ENCODE measurements at regions not wholly inside any gene's neighbourhood (a gene's known extent, or its start where the extent isn't known, plus 50 kb on each side); places are given as distances from the start of the nearest gene placed in this dataset.

- TF ChIP-seq ZNF280C (tag by site-specific recombination; IDR thresholded peaks at IDR 0.05) (no peak), ZNF555 (tag by site-specific recombination; conservative IDR thresholded peaks at IDR 0.05) (no peak), ZNF324 (tag by site-specific recombination; IDR thresholded peaks at IDR 0.05) (no peak), PRDM1 (tag by site-specific recombination; IDR thresholded peaks at IDR 0.05) (no peak), ZNF394 (tag by site-specific recombination; IDR thresholded peaks at IDR 0.05; ENCODE audit: borderline replicate concordance) (0 out of 2 replicates have a peak, but pooled peaks have one; percentile 12), ZSCAN30 (tag by site-specific recombination; IDR thresholded peaks at IDR 0.05) (0 out of 2 replicates have a peak, but pooled peaks have one; percentile 16), ZNF184 (tag by site-specific recombination; IDR thresholded peaks at IDR 0.05) (no peak), TRIM28 (IDR thresholded peaks at IDR 0.05; ENCODE audit: borderline replicate concordance, low read length) (no peak), ZBTB17 (tag by site-specific recombination; IDR thresholded peaks at IDR 0.05) (peak; percentile 91; the same call in 1 of the 2 replicates), PRDM10 (tag by site-specific recombination; IDR thresholded peaks at IDR 0.05) (no peak), ZNF654 (tag by site-specific recombination; IDR thresholded peaks at IDR 0.05; ENCODE audit: low read depth) (no peak), ZNF239 (tag by site-specific recombination; IDR thresholded peaks at IDR 0.05) (no peak), ZNF792 (tag by site-specific recombination; IDR thresholded peaks at IDR 0.05) (no peak), OVOL3 (tag by site-specific recombination; IDR thresholded peaks at IDR 0.05) (no peak), ZNF10 (tag by site-specific recombination; IDR thresholded peaks at IDR 0.05) (no peak), ZSCAN16 (tag by site-specific recombination; IDR thresholded peaks at IDR 0.05) (no peak), ZNF560 (tag by site-specific recombination; IDR thresholded peaks at IDR 0.05; ENCODE audit: borderline replicate concordance) (no peak), ZNF549 (tag by site-specific recombination; IDR thresholded peaks at IDR 0.05) (no peak), ZNF488 (tag by site-specific recombination; IDR thresholded peaks at IDR 0.05) (no peak), ZNF341 (tag by site-specific recombination; IDR thresholded peaks at IDR 0.05; ENCODE audit: low read depth) (peak; percentile 22; the same call in 1 of the 2 replicates), ZSCAN4 (tag by site-specific recombination; IDR thresholded peaks at IDR 0.05) (no peak), ZNF514 (tag by site-specific recombination; IDR thresholded peaks at IDR 0.05) (no peak), ZNF449 (tag by site-specific recombination; IDR thresholded peaks at IDR 0.05) (no peak), ZNF48 (tag by site-specific recombination; IDR thresholded peaks at IDR 0.05) (no peak), ZNF2 (tag by site-specific recombination; IDR thresholded peaks at IDR 0.05) (0 out of 2 replicates have a peak, but pooled peaks have one; percentile 20), ZNF692 (tag by site-specific recombination; IDR thresholded peaks at IDR 0.05) (no peak), ZNF416 (tag by site-specific recombination; IDR thresholded peaks at IDR 0.05) (no peak), ZNF677 (tag by site-specific recombination; IDR thresholded peaks at IDR 0.05) (no peak), ZNF112 (tag by site-specific recombination; IDR thresholded peaks at IDR 0.05) (no peak), ZNF214 (tag by site-specific recombination; IDR thresholded peaks at IDR 0.05; ENCODE audit: borderline replicate concordance) (no peak)
Measured at GRCh38 chr13:94968040-94968756, 255.9 kb upstream of the SOX21 start (continued).

Data from HEK293 (cell line).